Naive thymus-derived CD8-positive, alpha-beta T cell (primary cell): ENCODE measurements at regions not wholly inside any gene's neighbourhood (a gene's known extent, or its start where the extent isn't known, plus 50 kb on each side); places are given as distances from the start of the nearest gene placed in this dataset.

ENCODE experiments used
- ATAC-seq, 2 donors: fragments of 150-1000 bp; cut with Tn5 transposase in 1 of 2; sonication (Bioruptor Pico), chemical (Tn5 transposase) in 1 of 2; 1 replicate in 1 of 2; 2 replicates in 1 of 2; pipeline ENCODE4 v1.10.0; 2021; ENCODE audit warnings: mild to moderate bottlenecking in 2 of 2, moderate library complexity in 2 of 2
- POLR2A ChIA-PET: fragments of 350-600 bp; sonication (Branson Sonifier 250); formaldehyde crosslinking; loops from one replicate; lab custom pipeline; 2021; ENCODE audit warnings: antibody characterized with exemption; lab: Charles Lee
- DNase-seq, 10 donors: peaks; one replicate each; pipeline versions ENCODE4 v3.0.0 to v3.0.0-alpha.2; 2020 to 2022
- H3K27ac Mint-ChIP-seq, 10 donors: one replicate each; pipeline ENCODE4 v1.8.0; 2020 to 2022; ENCODE audit warnings: mild to moderate bottlenecking in 10 of 10, mixed read lengths in 10 of 10, moderate library complexity in 4 of 10, inconsistent platforms in 1 of 10
- H3K27me3 Mint-ChIP-seq, 5 donors: one replicate each; pipeline ENCODE4 v1.8.0; 2021 to 2022; ENCODE audit warnings: mixed read lengths in 5 of 5
- H3K36me3 Mint-ChIP-seq, 3 donors: one replicate each; pipeline ENCODE4 v1.8.0; 2020 to 2022; ENCODE audit warnings: mixed read lengths in 3 of 3, mild to moderate bottlenecking in 2 of 3, inconsistent platforms in 1 of 3
- H3K4me1 Mint-ChIP-seq, 4 donors: one replicate each; pipeline ENCODE4 v1.8.0; 2021 to 2022; ENCODE audit warnings: mixed read lengths in 4 of 4
- H3K4me3 Mint-ChIP-seq, 10 donors: one replicate each; pipeline ENCODE4 v1.8.0; 2020 to 2022; ENCODE audit warnings: mild to moderate bottlenecking in 10 of 10, mixed read lengths in 10 of 10, moderate library complexity in 6 of 10, inconsistent platforms in 1 of 10
- H3K9me3 Mint-ChIP-seq, 9 donors: one replicate each; pipeline ENCODE4 v1.8.0; 2020 to 2022; ENCODE audit warnings: mixed read lengths in 9 of 9, mild to moderate bottlenecking in 3 of 9, inconsistent platforms in 1 of 9, moderate library complexity in 1 of 9

DNA sequence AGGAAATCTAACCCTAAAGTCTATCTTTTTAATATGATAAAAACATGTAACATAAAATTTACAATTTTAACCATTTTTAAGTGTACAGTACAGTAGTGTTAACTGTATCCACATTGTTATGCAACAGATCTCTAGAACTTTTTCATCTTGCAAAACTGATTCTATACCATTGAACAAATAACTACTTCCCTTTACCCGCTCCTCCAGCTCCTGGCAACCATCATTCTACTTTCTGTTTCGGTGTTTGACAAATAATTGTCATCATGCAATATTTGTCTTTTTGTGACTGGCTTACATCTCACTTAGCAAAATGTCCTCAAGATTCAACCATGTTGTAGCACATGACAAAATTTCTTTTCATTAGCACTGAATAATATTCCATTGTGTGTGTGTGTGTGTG lies 203.2 kb downstream of the SIM1 start:
- Mint-ChIP-seq H3K27me3 (peaks cover 0 to 6% (median 2%) of the 10 kb centered on the region in 5 donors), H3K9me3 (peaks cover 0 to 1% (median 0%) of the 10 kb centered on the region in 9 donors), H3K4me1 (peaks cover 0 to 10% (median under 1%) of the 10 kb centered on the region in 4 donors), H3K4me3 (no peak overlapping the region), H3K27ac (no peak overlapping the region), H3K36me3 (no peaks in the 10 kb centered on the region)
- DNase-seq (no peak), ATAC-seq (no peak)
- POLR2A ChIA-PET, result no interaction called here

DNA sequence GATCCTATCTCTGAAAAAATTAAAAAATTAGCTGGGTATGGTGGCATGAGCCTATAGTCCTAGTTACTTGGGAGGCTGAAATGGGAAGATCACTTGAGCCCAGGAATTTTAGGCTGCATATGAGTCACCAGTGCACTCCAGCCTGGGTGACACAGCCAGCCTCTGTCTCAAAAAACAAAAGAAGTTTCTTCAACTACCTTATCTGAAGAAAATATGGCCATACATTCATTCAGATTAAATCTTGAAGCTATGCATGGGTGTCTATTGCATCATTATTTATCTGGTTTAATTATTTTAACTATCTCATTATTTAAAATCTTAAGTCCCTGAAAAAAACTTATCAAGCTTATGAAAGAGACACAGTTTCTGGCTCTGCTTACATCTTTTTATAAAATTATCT lies 204.1 kb downstream of the SIM1 start:
- Mint-ChIP-seq H3K36me3 (no peaks in the 10 kb centered on the region), H3K4me1 (peaks cover 0 to 10% (median under 1%) of the 10 kb centered on the region in 4 donors), H3K9me3 (peaks cover 0 to 1% (median 0%) of the 10 kb centered on the region in 9 donors), H3K4me3 (no peak overlapping the region), H3K27ac (no peak overlapping the region), H3K27me3 (peaks cover 0 to 6% (median 1%) of the 10 kb centered on the region in 5 donors)
- ATAC-seq, result no peak
- POLR2A ChIA-PET, result no interaction called here
- DNase-seq, result no peak

DNA sequence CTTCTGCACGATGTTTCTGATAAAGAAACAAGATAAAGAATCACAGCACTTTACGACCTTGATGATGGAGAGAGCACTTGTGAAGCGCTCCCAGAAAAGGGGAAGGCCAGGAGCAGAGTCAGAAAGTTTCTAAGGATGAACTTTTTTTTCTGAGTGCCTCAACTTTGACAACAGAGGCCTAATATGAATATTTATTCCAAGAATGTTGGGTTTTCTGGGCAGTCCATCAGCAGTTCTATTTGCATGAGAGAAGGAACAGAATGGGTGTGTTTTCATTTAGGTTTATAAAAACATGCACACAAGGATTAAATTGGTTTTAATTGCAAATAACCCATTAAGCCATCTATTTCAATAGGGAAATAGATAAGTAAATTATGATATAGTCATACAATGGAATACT lies 204.9 kb downstream of the SIM1 start:
- DNase-seq, result no peak
- Mint-ChIP-seq H3K27ac (no peak overlapping the region), H3K36me3 (no peaks in the 10 kb centered on the region), H3K4me3 (no peak overlapping the region), H3K4me1 (peaks cover 0 to 10% (median under 1%) of the 10 kb centered on the region in 4 donors), H3K27me3 (peaks cover 0 to 6% (median 2%) of the 10 kb centered on the region in 5 donors), H3K9me3 (peaks cover 0 to 2% (median 0%) of the 10 kb centered on the region in 9 donors)
- POLR2A ChIA-PET, result no interaction called here
- no peak for ATAC-seq

DNA sequence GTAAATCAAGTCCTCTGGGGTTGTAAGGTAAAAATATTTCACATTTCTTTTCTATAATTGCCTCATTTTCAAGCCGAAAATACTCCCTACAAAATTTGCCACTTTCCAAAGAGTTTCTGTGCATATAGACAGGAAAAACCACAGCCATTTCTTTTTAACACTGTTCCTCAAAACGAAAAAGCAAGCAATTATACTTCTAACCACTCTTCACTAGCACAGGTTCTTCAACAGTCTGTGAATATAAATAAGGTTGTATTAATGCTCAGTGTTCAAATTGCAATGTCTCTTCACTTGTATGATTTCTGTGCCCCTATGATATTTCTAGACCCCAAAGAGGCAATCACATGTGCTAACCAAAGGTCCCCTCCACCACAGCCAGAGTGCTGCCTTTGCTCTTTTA lies 206.0 kb downstream of the SIM1 start:
- Mint-ChIP-seq H3K27me3 (peaks cover 0 to 3% (median 0%) of the 10 kb centered on the region in 5 donors), H3K4me3 (no peak overlapping the region), H3K36me3 (no peaks in the 10 kb centered on the region), H3K27ac (no peak overlapping the region), H3K4me1 (peaks cover 0 to 10% (median under 1%) of the 10 kb centered on the region in 4 donors), H3K9me3 (peaks cover 0 to 2% (median 0%) of the 10 kb centered on the region in 9 donors)
- ATAC-seq (no peak), DNase-seq (no peak)
- POLR2A ChIA-PET, result no interaction called here

DNA sequence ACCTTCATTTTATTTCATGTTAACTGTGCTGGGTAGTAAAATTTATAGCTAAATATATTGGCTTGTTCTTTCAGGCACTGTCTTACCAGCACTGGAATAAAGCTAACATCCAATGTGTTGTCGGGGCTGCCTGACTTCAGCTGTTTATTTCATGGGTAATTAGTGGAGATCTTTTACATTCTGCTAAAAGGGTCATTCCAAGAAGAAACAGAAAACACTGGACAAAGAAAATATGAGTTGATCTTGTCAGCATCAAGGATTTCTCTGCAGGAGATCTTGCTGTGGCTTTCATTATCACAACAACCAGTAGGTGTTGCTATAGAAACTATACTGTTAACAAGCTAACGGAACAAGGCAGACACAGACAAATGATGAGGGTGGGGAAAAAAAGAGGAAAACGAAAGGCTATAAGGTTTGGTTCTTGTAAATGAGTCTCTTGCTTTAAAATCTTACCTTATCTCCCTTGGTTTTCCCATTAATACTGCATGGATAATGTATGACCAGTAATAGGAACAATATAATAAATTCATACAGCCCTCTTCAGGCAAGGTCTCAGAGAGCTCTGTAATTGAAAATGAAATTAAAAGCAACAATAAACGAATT lies 206.8 kb downstream of the SIM1 start:
- no peak overlapping the region for H3K27ac Mint-ChIP-seq
- ATAC-seq (no peak), DNase-seq (peak in 1 of 10 donors; percentile 1)
- peaks cover 0 to 10% (median under 1%) of the 10 kb centered on the region in 4 donors for H3K4me1 Mint-ChIP-seq
- POLR2A ChIA-PET, result no interaction called here
- H3K4me3 Mint-ChIP-seq, result peak overlapping the region in 2 of 10 donors; percentile 52 to 72
- peaks cover 0 to 2% (median 0%) of the 10 kb centered on the region in 9 donors for H3K9me3 Mint-ChIP-seq
- peaks cover 0 to 3% (median 0%) of the 10 kb centered on the region in 5 donors for H3K27me3 Mint-ChIP-seq
- H3K36me3 Mint-ChIP-seq, result no peaks in the 10 kb centered on the region

DNA sequence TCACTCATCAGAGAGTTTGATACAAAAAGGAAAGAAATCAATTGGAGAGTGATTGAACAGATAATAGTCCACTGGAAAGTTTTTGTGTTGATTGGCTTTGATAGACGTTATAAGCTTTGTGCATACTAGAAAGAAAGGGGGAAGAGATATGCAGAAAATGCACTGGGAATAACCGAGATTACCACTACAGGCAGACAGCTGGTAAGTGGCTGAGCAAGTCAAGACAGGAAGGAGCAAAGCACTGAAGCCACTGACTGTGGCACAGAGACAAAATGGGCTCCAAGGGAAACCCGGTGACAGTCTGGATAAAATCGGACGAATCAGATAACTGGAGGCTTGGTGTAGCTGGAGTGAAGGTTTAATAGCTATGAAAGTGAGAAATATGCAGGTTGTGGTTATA lies 209.0 kb downstream of the SIM1 start:
- DNase-seq, result no peak
- Mint-ChIP-seq H3K9me3 (peaks cover 0 to 2% (median 0%) of the 10 kb centered on the region in 9 donors), H3K4me3 (no peak overlapping the region), H3K4me1 (peaks cover 0 to 10% (median 0%) of the 10 kb centered on the region in 4 donors), H3K27ac (no peak overlapping the region), H3K27me3 (peaks cover 0 to 2% (median 0%) of the 10 kb centered on the region in 5 donors), H3K36me3 (no peaks in the 10 kb centered on the region)
- POLR2A ChIA-PET, result no interaction called here
- ATAC-seq, result no peak

DNA sequence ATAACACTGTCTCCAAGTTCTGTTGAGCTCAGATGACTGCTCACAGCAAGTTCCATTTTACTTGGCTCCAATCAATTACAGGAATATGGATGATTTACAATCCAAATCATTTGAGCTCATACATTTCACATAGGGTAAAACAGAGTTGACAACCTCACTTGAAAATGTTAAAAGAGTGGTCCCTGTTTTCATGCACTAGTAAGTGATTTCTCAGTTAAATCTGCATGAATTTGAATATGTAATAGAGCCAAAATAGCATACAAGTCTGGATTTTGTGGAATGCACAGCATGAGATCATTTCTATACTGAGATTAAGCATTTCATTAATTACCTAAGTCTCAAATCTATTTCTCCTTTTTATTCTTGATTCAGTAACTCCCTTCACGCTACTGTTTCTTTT lies 217.6 kb downstream of the SIM1 start:
- H3K4me1 Mint-ChIP-seq, result no peaks in the 10 kb centered on the region
- H3K27ac Mint-ChIP-seq, result no peak overlapping the region
- ATAC-seq (no peak), DNase-seq (no peak)
- H3K4me3 Mint-ChIP-seq, result no peak overlapping the region
- no peaks in the 10 kb centered on the region for H3K36me3 Mint-ChIP-seq
- peaks cover 0 to 2% (median 0%) of the 10 kb centered on the region in 9 donors for H3K9me3 Mint-ChIP-seq
- H3K27me3 Mint-ChIP-seq, result no peaks in the 10 kb centered on the region
- POLR2A ChIA-PET, result no interaction called here

DNA sequence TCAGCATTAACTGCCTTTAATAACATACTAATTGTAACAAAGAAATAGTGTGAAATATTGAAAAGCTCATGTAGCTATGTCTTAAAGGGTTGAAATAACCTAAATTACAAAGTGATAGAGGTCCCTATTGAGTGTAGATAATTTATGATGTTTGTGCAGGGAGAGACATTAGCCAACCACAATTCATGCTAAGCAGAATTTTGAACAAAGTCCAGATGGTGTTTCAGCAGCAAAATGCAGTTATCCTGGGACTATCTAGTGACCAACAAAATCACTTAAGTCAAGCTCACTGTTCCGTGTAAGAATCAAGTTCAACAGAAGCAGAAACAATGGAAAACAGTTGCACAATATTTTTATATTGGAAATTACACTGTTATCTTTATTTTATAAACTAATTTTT lies 218.5 kb downstream of the SIM1 start:
- H3K4me3 Mint-ChIP-seq, result no peak overlapping the region
- no peaks in the 10 kb centered on the region for H3K27me3 Mint-ChIP-seq
- H3K4me1 Mint-ChIP-seq, result no peaks in the 10 kb centered on the region
- no peak overlapping the region for H3K27ac Mint-ChIP-seq
- POLR2A ChIA-PET, result no interaction called here
- H3K36me3 Mint-ChIP-seq, result no peaks in the 10 kb centered on the region
- H3K9me3 Mint-ChIP-seq, result peaks cover 0 to 2% (median 0%) of the 10 kb centered on the region in 9 donors
- ATAC-seq, result no peak
- no peak for DNase-seq

DNA sequence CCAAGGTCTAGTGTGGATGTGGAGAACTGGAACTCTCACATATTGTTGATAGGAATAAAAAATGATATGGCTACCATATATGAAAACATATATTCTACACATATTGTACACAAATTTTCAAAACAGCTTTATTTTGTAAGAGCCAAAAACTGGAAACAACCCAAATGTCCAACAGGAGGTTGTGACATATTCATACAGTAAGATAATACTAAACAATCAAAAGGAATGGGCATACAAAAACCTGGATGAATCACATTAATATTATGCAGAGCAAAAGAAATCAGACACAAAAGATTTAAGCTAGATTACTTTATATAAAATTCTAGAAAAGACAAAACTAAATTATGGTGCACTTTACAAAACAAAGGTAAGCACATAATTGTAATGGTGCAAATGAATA lies 223.9 kb downstream of the SIM1 start:
- H3K4me3 Mint-ChIP-seq, result no peak overlapping the region
- DNase-seq (no peak), ATAC-seq (no peak)
- no peak overlapping the region for H3K27ac Mint-ChIP-seq
- POLR2A ChIA-PET, result no interaction called here
- H3K36me3 Mint-ChIP-seq, result no peaks in the 10 kb centered on the region
- peaks cover 0 to 4% (median 3%) of the 10 kb centered on the region in 5 donors for H3K27me3 Mint-ChIP-seq
- H3K4me1 Mint-ChIP-seq, result no peaks in the 10 kb centered on the region
- peaks cover 0 to 2% (median 0%) of the 10 kb centered on the region in 9 donors for H3K9me3 Mint-ChIP-seq

DNA sequence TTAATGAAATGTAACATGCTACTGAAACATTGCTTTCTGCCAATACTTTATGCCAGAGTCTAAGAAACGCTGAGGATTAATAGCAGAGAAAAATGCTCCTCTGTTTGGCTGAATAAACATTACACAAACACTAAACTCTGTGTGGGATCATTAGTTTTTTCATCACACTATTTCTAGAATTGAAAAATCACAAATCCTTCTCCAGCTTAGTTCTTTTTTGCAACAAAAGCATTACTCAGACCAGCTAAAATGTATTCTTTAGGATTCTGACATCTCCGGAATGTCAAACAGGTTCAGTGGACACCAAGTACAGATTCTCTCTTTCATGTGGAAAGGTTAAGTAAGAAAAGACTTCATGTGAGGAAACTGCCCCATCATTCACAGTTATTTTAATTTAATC lies 226.9 kb downstream of the SIM1 start:
- Mint-ChIP-seq H3K4me3 (no peak overlapping the region), H3K9me3 (no peaks in the 10 kb centered on the region), H3K27me3 (peaks cover 0 to 8% (median 3%) of the 10 kb centered on the region in 5 donors), H3K4me1 (no peaks in the 10 kb centered on the region), H3K36me3 (no peaks in the 10 kb centered on the region), H3K27ac (no peak overlapping the region)
- no peak for ATAC-seq
- POLR2A ChIA-PET, result no interaction called here
- no peak for DNase-seq

DNA sequence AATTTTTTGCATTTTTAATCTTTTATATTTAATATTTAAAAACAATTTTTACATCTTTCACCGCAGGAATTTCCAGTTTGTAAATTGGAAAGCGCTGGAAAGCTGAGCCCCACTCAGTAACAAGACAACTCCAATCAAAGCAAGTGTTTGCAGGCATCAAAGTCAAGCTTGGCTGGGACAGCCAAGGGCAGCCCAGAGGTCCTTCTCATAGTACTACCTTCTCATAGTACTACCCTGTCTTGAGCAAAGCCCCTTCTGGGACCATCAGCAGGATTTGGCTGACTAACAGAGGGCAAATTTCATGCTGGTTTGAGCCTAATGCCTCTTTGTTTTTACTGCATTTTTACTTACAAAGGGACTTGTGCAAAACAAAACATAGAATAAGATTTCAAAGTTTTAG lies 228.3 kb downstream of the SIM1 start:
- DNase-seq (no peak), ATAC-seq (no peak)
- Mint-ChIP-seq H3K4me1 (no peaks in the 10 kb centered on the region), H3K27ac (no peak overlapping the region), H3K4me3 (no peak overlapping the region), H3K27me3 (peaks cover 0 to 8% (median 3%) of the 10 kb centered on the region in 5 donors), H3K36me3 (no peaks in the 10 kb centered on the region), H3K9me3 (no peaks in the 10 kb centered on the region)
- POLR2A ChIA-PET, result no interaction called here

DNA sequence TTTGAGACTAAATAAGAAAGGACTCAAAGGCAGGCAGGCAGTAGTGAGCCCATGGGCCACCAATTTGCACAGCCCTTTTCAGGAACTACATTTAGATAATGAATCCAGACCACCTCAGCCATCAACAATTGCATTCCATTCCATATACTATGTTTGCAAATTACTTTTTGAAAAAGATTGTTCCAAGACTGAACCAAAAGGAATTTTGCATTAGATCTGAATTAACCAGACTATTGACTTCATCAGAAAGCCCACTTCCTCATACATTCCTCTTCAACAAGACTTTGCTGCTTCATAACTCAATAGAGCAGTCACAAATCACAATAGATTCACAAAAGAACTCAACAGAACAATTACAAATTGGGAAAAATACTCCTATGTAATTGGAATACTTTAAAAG lies 229.1 kb downstream of the SIM1 start:
- Mint-ChIP-seq H3K4me1 (no peaks in the 10 kb centered on the region), H3K9me3 (no peaks in the 10 kb centered on the region), H3K27ac (no peak overlapping the region), H3K27me3 (peaks cover 1 to 8% (median 6%) of the 10 kb centered on the region in 5 donors), H3K4me3 (no peak overlapping the region), H3K36me3 (no peaks in the 10 kb centered on the region)
- no peak for ATAC-seq
- DNase-seq, result no peak
- POLR2A ChIA-PET, result no interaction called here

DNA sequence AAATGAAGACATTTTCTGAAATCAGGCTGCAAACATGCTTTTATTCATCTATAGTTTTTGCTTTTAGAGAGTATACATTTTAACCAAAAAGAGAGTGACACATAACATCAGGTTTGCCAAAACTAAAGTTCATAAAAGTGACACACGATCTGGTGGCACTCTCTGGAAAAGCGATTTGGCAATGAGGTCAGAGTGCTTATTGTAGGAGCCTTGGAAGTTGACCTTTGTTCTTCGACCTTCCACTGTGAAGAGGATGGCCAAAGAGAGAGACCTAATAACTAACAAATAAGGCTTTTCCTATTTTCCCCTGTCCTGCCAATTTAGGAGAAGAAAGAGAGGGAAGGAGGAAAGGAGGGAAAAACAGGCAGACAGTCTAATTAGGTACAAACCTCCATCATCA lies 230.1 kb downstream of the SIM1 start:
- Mint-ChIP-seq H3K4me1 (peaks cover 0 to under 1% (median 0%) of the 10 kb centered on the region in 4 donors), H3K27ac (no peak overlapping the region), H3K36me3 (no peaks in the 10 kb centered on the region), H3K4me3 (no peak overlapping the region), H3K9me3 (no peaks in the 10 kb centered on the region), H3K27me3 (peaks cover 8 to 15% (median 10%) of the 10 kb centered on the region in 5 donors)
- POLR2A ChIA-PET, result no interaction called here
- DNase-seq, result no peak
- ATAC-seq, result no peak
